GM12874 (cell line): ENCODE measurements at regions not wholly inside any gene's neighbourhood (a gene's known extent, or its start where the extent isn't known, plus 50 kb on each side); places are given as distances from the start of the nearest gene placed in this dataset.

Experiments
- CTCF ChIP-seq: IDR thresholded peaks from 2 replicates; pipeline ENCODE4 v1.5.1; 2011; ENCODE audit warnings: low read depth, mild to moderate bottlenecking, control low read depth, low read length, moderate library complexity; ENCODE audit not compliant: insufficient read depth

- no peak for TF ChIP-seq CTCF
Observed at GRCh38 chr18:55102501-55102900, 143.2 kb upstream of the CCDC68 start.

- no peak for TF ChIP-seq CTCF
Observed at GRCh38 chr18:55101458-55101824, 142.2 kb upstream of the CCDC68 start.

- TF ChIP-seq CTCF = no peak
Observed at GRCh38 chr18:55100817-55101457, 141.7 kb upstream of the CCDC68 start.

GRCh38 chr18:55097456-55098170 lies 138.4 kb upstream of the CCDC68 start:
- no peak for TF ChIP-seq CTCF

GRCh38 chr18:55096263-55096951 lies 137.1 kb upstream of the CCDC68 start:
- TF ChIP-seq CTCF = peak; percentile 49

- TF ChIP-seq CTCF = no peak
Observed at GRCh38 chr18:55095584-55095983, 136.3 kb upstream of the CCDC68 start.

- no peak for TF ChIP-seq CTCF
Observed at GRCh38 chr18:55093808-55094207, 134.5 kb upstream of the CCDC68 start.
